Rectal smooth muscle tissue (tissue), 1 donor: ENCODE measurements at regions not wholly inside any gene's neighbourhood (a gene's known extent, or its start where the extent isn't known, plus 50 kb on each side); places are given as distances from the start of the nearest gene placed in this dataset.

ENCODE experiments used
- H3K27ac ChIP-seq: one replicate; pipeline ENCODE4 v1.7.0; 2013; ENCODE audit warnings: low read depth, low read length, inconsistent platforms
- H3K27me3 ChIP-seq: one replicate; pipeline ENCODE4 v1.7.0; 2013; ENCODE audit warnings: low read length; ENCODE audit not compliant: control insufficient read depth, insufficient read depth
- H3K36me3 ChIP-seq: one replicate; pipeline ENCODE4 v1.7.0; 2013; ENCODE audit warnings: low read length; ENCODE audit not compliant: control insufficient read depth, insufficient read depth
- H3K4me1 ChIP-seq: one replicate; pipeline ENCODE4 v1.7.0; 2013; ENCODE audit warnings: low read length; ENCODE audit not compliant: control insufficient read depth, insufficient read depth
- H3K4me3 ChIP-seq: one replicate; pipeline ENCODE4 v1.7.0; 2013; ENCODE audit warnings: low read length
- H3K9ac ChIP-seq: one replicate; pipeline ENCODE4 v1.7.0; 2013; ENCODE audit warnings: low read length

DNA sequence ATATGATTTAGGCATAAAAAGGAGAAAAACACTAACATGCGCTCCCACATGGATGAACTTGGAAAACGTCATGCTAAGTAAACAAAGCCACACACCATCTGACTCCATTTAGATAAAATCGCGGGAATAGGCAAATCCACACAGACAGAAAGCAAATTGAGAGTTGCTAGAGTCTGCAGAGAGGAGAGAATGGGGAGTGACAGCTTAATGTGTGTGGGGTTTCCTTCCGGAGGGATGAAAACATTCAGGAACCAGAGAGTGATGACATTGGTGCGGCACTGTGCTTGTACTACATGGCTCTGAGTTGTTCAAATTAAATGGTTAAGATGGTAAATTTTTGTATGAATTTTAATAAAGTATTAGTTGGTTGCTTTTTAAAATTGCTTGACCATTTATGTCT, 482.9 kb upstream of the AKR1E2 start:
- Histone ChIP-seq H3K27ac (no peak overlapping the region), H3K4me1 (peaks cover 20% of the 10 kb centered on the region), H3K27me3 (no peaks in the 10 kb centered on the region), H3K9ac (no peak overlapping the region), H3K36me3 (no peaks in the 10 kb centered on the region), H3K4me3 (no peak overlapping the region)

DNA sequence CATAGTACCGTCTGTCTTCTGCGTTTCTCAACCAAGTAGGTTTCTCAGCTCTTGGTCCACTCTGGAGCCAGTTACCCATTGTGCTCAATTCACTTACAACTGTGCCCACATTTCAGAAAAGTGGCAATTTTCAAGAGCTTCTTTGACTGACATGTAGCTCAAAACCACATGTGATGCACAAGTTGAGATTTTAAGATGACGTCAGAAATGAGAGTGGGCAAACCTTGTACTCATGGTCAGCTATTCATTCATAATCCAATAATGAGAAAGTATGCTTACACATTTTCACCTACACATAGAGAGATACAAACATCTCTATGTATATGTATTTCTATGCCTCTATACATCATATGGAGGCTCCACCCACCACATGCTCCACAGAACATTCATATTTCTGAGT, 487.2 kb upstream of the AKR1E2 start:
- Histone ChIP-seq H3K9ac (no peak overlapping the region), H3K4me3 (no peak overlapping the region), H3K27ac (no peak overlapping the region)

DNA sequence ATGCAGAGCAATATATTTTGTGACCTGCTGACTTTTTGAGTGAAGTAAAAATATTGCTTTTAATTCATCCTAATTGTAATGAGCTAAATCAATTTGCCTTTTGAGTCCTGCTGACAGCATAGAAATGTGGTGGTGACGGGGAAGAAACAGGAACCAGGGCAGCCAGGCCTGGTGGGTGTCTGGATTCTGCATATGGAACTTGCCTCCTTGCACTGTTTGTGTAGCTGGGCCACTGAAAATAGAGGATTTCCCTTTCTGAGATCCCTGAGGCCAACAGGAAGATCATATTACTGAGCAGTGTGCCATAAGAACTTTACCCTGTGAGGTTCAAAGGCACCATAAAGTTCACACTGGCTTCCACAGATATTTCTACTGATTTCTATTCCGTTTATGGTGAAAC, 488.4 kb upstream of the AKR1E2 start:
- Histone ChIP-seq H3K4me1 (peaks cover 10% of the 10 kb centered on the region), H3K4me3 (no peak overlapping the region), H3K9ac (no peak overlapping the region), H3K27me3 (no peaks in the 10 kb centered on the region), H3K27ac (no peak overlapping the region), H3K36me3 (no peaks in the 10 kb centered on the region)

More for the DNA sequence above, 487.2 kb upstream of the AKR1E2 start:
- Histone ChIP-seq H3K27me3 (no peaks in the 10 kb centered on the region), H3K4me1 (peaks cover 10% of the 10 kb centered on the region), H3K36me3 (no peaks in the 10 kb centered on the region)

DNA sequence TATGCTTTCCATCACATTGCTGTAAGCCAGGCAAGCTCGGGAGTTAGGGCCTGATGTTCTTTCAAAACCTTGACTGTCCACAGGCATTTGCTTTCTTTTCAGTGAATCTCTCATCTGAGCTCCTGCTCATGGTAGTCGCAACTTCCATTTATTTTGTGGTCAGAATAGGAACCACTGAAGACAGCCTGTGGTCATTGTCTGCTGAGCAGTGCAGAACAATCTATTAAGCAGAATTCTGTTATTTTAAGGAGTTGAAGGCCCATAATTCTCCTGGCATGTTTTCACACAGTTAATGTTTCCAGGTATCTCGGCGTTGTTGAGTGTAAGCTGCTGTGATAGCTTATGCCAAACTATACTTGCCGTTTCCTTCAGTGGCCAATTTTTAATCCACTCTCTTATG, 491.1 kb upstream of the AKR1E2 start:
- Histone ChIP-seq H3K4me3 (no peak overlapping the region), H3K36me3 (no peaks in the 10 kb centered on the region), H3K27me3 (no peaks in the 10 kb centered on the region), H3K4me1 (peaks cover 10% of the 10 kb centered on the region), H3K27ac (peak overlapping the region; percentile 64), H3K9ac (no peak overlapping the region)

DNA sequence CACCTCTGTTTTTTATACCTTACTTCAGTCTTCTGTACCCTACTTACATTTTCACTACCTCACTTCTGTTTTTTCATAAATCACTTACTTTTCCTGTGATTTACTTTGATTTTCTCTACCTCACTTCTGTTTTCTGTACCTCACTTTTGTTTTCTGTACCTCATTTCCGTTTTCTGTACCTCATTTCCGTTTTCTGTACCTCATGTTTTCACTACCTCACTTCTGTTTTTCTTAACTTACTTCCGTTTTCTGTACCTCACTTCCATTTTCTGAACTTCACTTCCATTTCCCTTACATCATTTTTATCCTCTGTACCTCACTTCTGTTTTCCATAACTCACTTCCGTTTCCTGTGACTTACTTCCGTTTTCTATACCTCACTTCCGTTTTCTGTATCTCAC, 492.0 kb upstream of the AKR1E2 start:
- H3K36me3 ChIP-seq: no peaks in the 10 kb centered on the region
- peaks cover 10% of the 10 kb centered on the region for H3K4me1 ChIP-seq
- H3K9ac ChIP-seq: no peak overlapping the region
- peak overlapping the region; percentile 64 for H3K27ac ChIP-seq
- no peak overlapping the region for H3K4me3 ChIP-seq
- H3K27me3 ChIP-seq: no peaks in the 10 kb centered on the region

DNA sequence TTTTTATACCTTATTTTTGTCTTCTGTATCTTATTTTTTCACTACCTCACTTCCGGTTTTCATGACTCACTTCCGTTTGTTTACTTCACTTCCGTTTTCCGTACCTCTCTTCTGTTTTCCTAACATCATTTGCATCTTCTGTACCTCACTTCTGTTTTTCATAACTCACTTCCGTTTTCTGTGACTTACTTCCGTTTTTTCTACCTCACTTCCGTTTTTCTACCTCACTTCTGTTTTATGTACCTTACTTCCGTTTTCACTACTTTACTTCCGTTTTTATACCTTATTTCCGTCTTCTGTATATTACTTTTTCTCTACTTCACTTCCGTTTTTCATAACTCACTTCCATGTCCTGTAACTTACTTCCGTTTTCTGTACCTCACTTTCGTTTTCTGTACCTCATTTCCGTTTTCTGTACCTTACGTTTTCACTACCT, 492.5 kb upstream of the AKR1E2 start:
- Histone ChIP-seq H3K9ac (no peak overlapping the region), H3K36me3 (no peaks in the 10 kb centered on the region), H3K27ac (no peak overlapping the region), H3K4me3 (no peak overlapping the region), H3K27me3 (no peaks in the 10 kb centered on the region), H3K4me1 (peaks cover 10% of the 10 kb centered on the region)

DNA sequence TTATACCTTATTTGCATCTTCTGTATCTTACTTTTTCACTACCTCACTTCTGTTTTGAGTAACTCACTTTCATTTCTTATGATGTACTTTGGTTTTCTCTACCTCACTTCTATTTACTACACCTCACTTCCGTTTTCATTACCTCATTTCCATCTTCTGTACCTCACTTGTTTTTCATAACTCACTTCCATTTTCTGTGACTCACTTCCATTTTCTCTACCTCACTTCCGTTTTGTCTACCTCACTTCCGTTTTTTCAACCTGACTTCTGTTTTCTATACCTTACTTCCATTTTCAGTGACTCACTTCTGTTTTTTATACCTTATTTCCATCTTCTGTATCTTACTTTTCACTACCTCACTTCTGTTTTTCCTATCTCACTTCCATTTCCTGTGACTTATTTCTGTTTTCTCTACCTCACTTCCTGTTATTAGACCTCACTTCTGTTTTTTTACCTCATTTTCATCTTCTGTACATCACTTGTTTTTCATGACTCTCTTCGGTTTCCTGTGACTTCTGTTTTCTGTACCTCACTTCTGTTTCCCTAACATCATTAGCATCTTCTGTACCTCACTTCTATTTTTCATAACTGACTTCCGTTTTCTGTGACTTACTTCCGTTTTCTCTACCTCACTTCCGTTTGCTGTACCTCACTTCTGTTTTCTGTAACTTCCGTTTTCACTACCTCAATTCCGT, 493.1 kb upstream of the AKR1E2 start:
- no peak overlapping the region for H3K4me3 ChIP-seq
- no peak overlapping the region for H3K27ac ChIP-seq
- no peak overlapping the region for H3K9ac ChIP-seq
- H3K36me3 ChIP-seq: no peaks in the 10 kb centered on the region
- H3K27me3 ChIP-seq: no peaks in the 10 kb centered on the region
- H3K4me1 ChIP-seq: peaks cover 10% of the 10 kb centered on the region

DNA sequence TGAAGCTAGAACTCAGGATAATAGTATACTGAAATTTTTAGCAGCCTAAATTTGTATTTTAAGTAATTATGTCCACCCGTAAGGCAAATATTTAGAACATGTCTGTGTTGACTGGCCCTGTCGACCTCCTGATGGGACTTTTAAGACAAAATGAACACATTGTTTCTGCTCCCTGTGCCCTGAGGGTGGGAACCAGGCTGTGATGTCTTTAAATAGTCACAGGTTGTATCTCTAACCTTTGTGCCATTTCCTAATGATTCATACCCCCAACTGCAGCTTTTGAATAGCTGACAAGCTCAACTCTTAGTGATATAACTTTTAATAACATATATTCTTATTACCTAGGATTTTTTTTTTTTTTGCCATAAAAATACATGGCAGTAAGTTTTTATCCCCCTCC, 494.9 kb upstream of the AKR1E2 start:
- peaks cover 10% of the 10 kb centered on the region for H3K4me1 ChIP-seq
- no peak overlapping the region for H3K9ac ChIP-seq
- no peaks in the 10 kb centered on the region for H3K36me3 ChIP-seq
- no peak overlapping the region for H3K4me3 ChIP-seq
- no peak overlapping the region for H3K27ac ChIP-seq
- no peaks in the 10 kb centered on the region for H3K27me3 ChIP-seq

DNA sequence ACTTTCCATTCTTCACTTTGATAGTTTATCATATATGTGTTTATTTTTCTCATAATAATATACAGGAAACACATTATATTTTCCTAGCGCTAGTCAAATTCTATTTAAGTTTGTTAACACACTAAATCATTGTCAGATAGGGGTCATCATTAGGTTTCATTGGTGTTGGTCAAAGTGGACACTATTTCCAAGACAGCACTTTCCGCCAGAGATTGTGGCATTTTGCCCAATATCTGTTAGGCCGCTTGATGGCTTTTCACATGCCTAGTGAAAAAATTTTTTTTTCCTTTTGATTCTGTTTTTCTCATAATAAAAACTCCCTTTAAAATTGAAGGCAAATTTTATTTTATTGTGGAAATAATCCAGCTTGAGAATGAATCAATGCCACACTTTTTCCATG, 495.4 kb upstream of the AKR1E2 start:
- peaks cover 10% of the 10 kb centered on the region for H3K4me1 ChIP-seq
- H3K9ac ChIP-seq: no peak overlapping the region
- H3K36me3 ChIP-seq: no peaks in the 10 kb centered on the region
- no peak overlapping the region for H3K4me3 ChIP-seq
- no peaks in the 10 kb centered on the region for H3K27me3 ChIP-seq
- H3K27ac ChIP-seq: no peak overlapping the region

DNA sequence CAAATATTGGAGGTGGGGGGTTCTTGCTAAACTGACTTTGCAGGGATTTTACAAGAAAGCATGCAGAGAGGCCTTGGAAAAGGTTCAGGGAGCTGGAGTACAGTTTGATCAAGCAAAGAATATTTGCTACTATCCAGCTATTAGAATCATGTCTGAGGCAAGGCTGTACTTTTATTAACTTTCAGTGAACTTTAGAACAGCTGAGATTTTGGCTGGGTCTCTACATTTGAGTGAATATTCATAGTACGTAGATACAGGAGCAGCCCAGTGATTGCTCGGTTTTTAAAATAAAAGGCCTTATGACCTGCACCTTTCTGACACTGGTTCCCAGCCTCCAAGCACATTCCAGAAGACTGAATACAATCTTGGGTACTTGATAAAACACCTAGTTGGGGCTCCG, 496.8 kb upstream of the AKR1E2 start:
- Histone ChIP-seq H3K4me3 (no peak overlapping the region), H3K27ac (no peak overlapping the region), H3K9ac (no peak overlapping the region)

DNA sequence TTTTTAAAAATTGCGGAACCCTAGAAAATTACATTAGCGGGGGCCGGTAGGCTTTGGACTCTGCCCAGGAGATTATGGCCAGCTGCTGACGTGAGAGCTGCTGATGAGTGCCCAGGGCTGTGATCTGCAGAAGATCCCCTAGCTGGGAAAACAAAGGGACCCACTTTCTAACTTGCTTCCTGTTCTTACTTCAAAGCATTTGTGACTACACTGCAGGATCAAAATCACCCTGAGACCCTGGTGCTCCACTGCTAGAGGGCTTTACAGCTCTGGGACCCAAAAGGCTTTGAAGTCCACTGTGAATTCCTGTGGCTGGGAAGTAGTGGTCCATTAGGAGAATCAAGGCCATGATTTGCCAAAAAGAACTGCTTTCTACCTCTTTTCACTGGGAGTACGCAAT, 499.4 kb upstream of the AKR1E2 start:
- Histone ChIP-seq H3K27ac (no peak overlapping the region), H3K27me3 (no peaks in the 10 kb centered on the region), H3K9ac (no peak overlapping the region), H3K4me3 (no peak overlapping the region), H3K36me3 (no peaks in the 10 kb centered on the region), H3K4me1 (no peaks in the 10 kb centered on the region)

More for the DNA sequence above, 496.8 kb upstream of the AKR1E2 start:
- Histone ChIP-seq H3K36me3 (no peaks in the 10 kb centered on the region), H3K27me3 (no peaks in the 10 kb centered on the region), H3K4me1 (peaks cover 2% of the 10 kb centered on the region)

DNA sequence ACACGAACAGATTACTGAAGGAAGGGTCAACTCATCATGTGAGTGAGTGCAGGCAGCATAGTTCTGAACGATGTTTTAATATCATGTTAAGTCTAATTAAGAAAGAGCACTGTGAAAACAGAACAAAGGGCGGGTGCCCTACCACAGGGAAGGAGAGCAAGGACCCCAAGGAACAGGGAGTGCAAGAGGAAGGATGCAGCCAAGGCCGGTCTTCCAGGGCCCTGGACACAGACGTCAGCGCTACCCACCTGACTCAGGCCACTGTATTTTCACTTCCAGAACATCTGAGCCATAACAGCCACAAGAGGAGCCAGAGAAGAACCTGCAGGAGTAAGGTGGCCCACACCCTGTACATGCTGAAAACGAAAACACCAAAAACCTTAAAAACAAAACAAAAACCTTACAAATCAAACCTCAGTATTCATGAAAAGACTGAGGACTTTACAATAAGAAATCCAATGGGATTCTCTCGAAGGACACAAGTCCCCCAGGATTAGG, 506.1 kb upstream of the AKR1E2 start:
- no peaks in the 10 kb centered on the region for H3K36me3 ChIP-seq
- H3K4me1 ChIP-seq: no peaks in the 10 kb centered on the region
- no peak overlapping the region for H3K4me3 ChIP-seq
- H3K9ac ChIP-seq: no peak overlapping the region
- H3K27ac ChIP-seq: no peak overlapping the region
- H3K27me3 ChIP-seq: no peaks in the 10 kb centered on the region

DNA sequence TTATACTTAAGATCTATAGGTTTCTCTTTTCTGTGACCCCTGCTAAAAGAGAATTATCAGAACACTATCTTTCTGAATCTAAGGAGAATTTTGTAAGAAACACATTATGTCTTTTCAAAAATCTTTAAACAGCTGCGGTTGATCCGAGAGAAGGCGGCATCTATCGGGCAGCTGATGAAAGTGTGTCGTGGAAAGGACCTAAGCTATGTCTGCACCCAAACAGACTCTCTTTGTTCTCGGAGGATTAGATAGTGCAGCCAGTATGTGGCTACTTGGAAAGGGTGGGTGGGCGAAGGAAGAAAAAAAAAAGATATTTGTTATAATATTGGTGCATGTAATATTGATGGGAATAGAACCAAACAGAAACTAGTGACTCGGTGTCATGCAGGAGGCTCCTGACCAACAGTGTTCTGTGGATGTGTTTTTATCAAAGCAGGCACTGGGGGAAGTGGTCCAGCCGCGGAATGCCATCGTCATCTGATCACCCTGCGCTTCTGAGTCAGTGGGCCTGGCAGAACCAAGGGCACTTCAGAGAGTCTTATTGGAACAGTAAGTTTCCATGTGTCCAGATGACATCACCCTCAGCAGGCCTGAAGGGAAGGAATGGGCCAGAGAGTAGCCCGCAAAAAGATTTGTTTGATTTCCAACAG, 509.7 kb upstream of the AKR1E2 start:
- H3K4me3 ChIP-seq: no peak overlapping the region

More for the DNA sequence above, 509.7 kb upstream of the AKR1E2 start:
- Histone ChIP-seq H3K27me3 (no peaks in the 10 kb centered on the region), H3K36me3 (no peaks in the 10 kb centered on the region), H3K9ac (no peak overlapping the region), H3K27ac (no peak overlapping the region), H3K4me1 (no peaks in the 10 kb centered on the region)
